ENCODE measurements at regions not wholly inside any gene's neighbourhood (a gene's known extent, or its start where the extent isn't known, plus 50 kb on each side); places are given as distances from the start of the nearest gene placed in this dataset.

GRCh38 chr12:115259968-115260747 lies 576.2 kb upstream of the TBX3 start:
- Histone ChIP-seq H3K27me3 (no peaks in the 10 kb centered on the region), H3K4me3 (replicated peaks in 1 of 3) (no peak overlapping the region), H3K9me3 (no peaks in the 10 kb centered on the region), H3K36me3 (no peaks in the 10 kb centered on the region), H3K4me1 (no peaks in the 10 kb centered on the region), H3K27ac (no peak overlapping the region)
- WGBS, 2 donors: 79 to 88% methylated on average over 4 of the region's 4 CpGs
- TF ChIP-seq, protein P1, sequence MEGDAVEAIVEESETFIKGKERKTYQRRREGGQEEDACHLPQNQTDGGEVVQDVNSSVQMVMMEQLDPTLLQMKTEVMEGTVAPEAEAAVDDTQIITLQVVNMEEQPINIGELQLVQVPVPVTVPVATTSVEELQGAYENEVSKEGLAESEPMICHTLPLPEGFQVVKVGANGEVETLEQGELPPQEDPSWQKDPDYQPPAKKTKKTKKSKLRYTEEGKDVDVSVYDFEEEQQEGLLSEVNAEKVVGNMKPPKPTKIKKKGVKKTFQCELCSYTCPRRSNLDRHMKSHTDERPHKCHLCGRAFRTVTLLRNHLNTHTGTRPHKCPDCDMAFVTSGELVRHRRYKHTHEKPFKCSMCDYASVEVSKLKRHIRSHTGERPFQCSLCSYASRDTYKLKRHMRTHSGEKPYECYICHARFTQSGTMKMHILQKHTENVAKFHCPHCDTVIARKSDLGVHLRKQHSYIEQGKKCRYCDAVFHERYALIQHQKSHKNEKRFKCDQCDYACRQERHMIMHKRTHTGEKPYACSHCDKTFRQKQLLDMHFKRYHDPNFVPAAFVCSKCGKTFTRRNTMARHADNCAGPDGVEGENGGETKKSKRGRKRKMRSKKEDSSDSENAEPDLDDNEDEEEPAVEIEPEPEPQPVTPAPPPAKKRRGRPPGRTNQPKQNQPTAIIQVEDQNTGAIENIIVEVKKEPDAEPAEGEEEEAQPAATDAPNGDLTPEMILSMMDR (IDR thresholded peaks at IDR 0.05): no peak
- no peak for TF ChIP-seq POLR2A (IDR thresholded peaks at IDR 0.05)
- intact Hi-C loops (cut with DNase I): no loop called here
- DNase-seq: no peak

- 93 to 95% methylated on average over 2 of the region's 2 CpGs for WGBS, 2 donors
- no peak overlapping the region for H3K27ac ChIP-seq
- TF ChIP-seq POLR2A (IDR thresholded peaks at IDR 0.05): no peak
- TF ChIP-seq, protein P1 (IDR thresholded peaks at IDR 0.05): no peak
- no peaks in the 10 kb centered on the region for H3K27me3 ChIP-seq
- H3K4me1 ChIP-seq: no peaks in the 10 kb centered on the region
- H3K36me3 ChIP-seq: no peaks in the 10 kb centered on the region
- intact Hi-C loops (cut with DNase I): no loop called here
- H3K4me3 ChIP-seq (replicated peaks in 1 of 3): no peak overlapping the region
- no peak for DNase-seq
- H3K9me3 ChIP-seq: no peaks in the 10 kb centered on the region
Measured at GRCh38 chr12:115257791-115258190, 573.8 kb upstream of the TBX3 start.

- Histone ChIP-seq H3K9me3 (no peaks in the 10 kb centered on the region), H3K36me3 (no peaks in the 10 kb centered on the region), H3K27ac (no peak overlapping the region), H3K27me3 (no peaks in the 10 kb centered on the region), H3K4me1 (no peaks in the 10 kb centered on the region), H3K4me3 (replicated peaks in 1 of 3) (no peak overlapping the region)
- TF ChIP-seq, protein P1 (IDR thresholded peaks at IDR 0.05): no peak
- no peak for TF ChIP-seq POLR2A (IDR thresholded peaks at IDR 0.05)
- WGBS, 2 donors: 73 to 91% methylated on average over 5 of the region's 5 CpGs
- no peak for DNase-seq
- intact Hi-C loops (cut with DNase I): no loop called here
Measured at GRCh38 chr12:115255962-115256361, 572.0 kb upstream of the TBX3 start.

- H3K9me3 ChIP-seq: no peaks in the 10 kb centered on the region
- intact Hi-C loops (cut with DNase I): no loop called here
- H3K27me3 ChIP-seq: no peaks in the 10 kb centered on the region
- H3K27ac ChIP-seq: no peak overlapping the region
- TF ChIP-seq, protein P1 (IDR thresholded peaks at IDR 0.05): no peak
- no peak for TF ChIP-seq POLR2A (IDR thresholded peaks at IDR 0.05)
- no peaks in the 10 kb centered on the region for H3K4me1 ChIP-seq
- no peak overlapping the region for H3K4me3 ChIP-seq (replicated peaks in 1 of 3)
- DNase-seq: no peak
- H3K36me3 ChIP-seq: no peaks in the 10 kb centered on the region
Measured at GRCh38 chr12:115255257-115255656, 571.3 kb upstream of the TBX3 start.

DNA sequence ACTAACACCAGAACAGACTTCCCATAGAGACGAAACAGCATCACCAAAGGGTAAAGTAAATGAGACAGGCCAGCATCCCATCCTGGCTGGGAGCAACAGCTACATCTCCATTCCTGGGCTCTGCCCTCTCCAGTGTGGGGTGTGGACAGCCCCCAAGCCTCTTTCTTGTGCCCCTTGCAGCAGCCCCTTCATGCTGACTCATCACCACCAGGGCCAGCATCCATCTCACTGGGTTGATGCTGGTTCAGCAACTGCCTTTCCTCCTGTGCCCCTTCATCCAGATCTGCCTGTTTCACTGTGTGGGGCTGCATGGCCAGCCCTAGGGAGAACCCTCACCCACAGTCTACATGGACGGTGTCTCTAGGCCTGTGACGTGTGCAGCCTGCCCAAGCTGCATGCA lies 569.1 kb upstream of the TBX3 start:
- intact Hi-C loops (cut with DNase I): no loop called here
- Histone ChIP-seq H3K4me1 (no peaks in the 10 kb centered on the region), H3K9me3 (no peaks in the 10 kb centered on the region), H3K36me3 (no peaks in the 10 kb centered on the region), H3K27ac (no peak overlapping the region), H3K4me3 (replicated peaks in 1 of 3) (no peak overlapping the region), H3K27me3 (no peaks in the 10 kb centered on the region)
- WGBS, 2 donors: 78 to 100% methylated on average over 3 of the region's 3 CpGs
- no peak for TF ChIP-seq POLR2A (IDR thresholded peaks at IDR 0.05)
- TF ChIP-seq, protein P1 (IDR thresholded peaks at IDR 0.05): no peak
- no peak for DNase-seq

All from thyroid gland (tissue), 4 donors.